DMS 273 treated with DMSO at 0.1 percent for 48 hours (cell line): ENCODE measurements at regions not wholly inside any gene's neighbourhood (a gene's known extent, or its start where the extent isn't known, plus 50 kb on each side); places are given as distances from the start of the nearest gene placed in this dataset.
A peak's percentile ranks its signal among the peaks of the same experiment; 100 is the strongest.
"Not testable (repeated sequence)": the region's sequence is repeated elsewhere in the genome, so short reads cannot be mapped to it uniquely, and the experiment has no call there.

Experiments used
- DNase-seq: peaks from one replicate; lab custom pipeline; 2025; lab: John Stamatoyannopoulos, UW

DNA sequence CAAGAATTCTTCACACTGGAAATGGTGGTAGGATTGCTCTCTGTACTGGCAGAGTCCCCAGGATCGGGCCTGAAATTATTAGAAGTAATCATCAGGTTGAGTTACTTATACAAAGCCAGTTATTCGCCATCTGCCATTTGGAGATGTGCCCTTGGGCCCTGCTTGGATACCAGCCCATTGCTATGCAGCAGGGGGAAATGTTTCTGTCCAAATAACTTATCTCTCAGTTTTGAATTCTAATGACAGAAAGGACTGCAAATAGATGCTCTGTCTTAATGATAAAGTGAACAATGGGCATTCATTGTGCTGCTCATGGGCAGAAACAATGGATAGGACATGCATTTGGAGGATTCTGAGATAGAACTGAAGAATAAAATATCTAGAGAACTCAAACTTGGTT, 139.1 kb upstream of the PELI2 start:
- peak; percentile 68 for DNase-seq

- DNase-seq = no peak
Measured at GRCh38 chr14:55979781-55980180, 138.4 kb upstream of the PELI2 start.

GRCh38 chr14:55980970-55981369, 137.2 kb upstream of the PELI2 start:
- DNase-seq = no peak

- no peak for DNase-seq
Measured at GRCh38 chr14:55986069-55986468, 132.1 kb upstream of the PELI2 start.

DNA sequence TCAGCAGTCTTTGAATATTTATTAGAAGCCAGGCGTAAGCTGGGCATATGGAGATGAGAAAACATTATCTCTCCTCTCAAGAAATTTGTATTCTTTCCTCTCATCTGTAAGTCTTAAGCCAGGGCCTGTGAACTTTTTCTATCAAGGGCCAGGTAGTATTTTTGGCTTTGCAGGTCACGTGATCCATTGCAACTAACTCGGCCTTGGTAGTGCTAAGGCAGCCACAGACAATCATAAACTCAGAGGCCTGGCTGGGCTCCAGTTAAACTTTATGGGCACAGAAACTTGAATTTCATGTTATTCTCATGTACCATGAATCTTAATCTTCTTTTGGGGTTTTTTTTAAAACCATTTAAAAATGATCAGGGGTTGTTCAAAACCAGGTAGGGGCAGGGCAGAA, 117.4 kb upstream of the PELI2 start:
- no peak for DNase-seq

GRCh38 chr14:56002342-56002741, 115.9 kb upstream of the PELI2 start:
- DNase-seq = no peak

DNA sequence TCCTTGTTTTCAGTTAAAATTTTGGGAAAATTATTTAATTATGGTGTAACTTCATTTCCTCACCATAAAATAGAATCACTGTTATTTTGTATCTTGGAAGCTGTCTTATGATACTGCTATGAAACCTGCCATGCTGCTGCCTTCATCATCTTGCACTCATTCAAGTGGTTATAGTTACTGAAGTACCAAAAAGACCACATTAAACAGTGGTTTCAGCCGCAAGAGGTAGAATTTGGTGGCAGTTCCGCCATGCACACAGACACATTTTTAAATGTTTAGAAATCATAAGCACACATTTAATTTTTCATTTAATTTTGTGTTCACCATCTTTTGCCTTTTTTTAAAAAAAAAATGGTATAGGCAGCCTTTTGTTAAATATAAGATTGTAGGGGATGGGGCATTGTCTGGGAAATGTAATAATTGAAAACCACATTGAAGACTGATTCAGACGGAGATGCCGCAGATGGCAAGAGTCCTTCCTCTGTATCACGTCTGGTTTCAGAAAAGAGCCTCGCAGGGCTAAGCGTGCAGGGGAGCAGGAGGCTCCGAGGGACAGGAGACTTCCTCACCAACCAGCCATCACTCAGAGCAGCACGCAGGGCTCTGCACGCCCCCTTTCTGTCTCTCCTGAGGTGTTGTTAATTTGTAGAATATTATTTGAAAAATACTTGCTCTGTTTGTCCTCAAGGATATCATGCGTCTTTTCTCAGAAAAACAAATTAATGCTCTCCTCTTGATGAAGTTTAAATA, 115.2 kb upstream of the PELI2 start:
- no peak for DNase-seq

DNA sequence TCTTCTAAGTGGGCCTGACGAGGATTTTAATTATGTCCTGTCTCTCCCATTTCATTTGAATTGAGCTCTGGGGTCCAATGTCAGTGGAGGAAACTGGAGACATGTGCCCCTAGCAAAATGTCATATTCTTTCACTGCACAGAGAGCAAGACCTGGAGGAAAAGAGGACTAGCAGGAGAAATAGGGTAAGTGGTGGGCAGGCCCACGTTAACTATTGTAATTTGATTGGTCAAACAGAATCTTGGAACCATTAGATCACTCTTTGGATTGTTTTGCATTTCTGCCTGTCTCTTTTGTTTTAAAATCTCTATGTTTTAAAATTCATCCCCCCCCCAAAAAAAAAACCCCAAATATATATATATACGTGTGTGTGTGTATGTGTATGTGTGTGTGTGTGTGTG, 113.9 kb upstream of the PELI2 start:
- no peak for DNase-seq

GRCh38 chr14:56004786-56005185, 113.4 kb upstream of the PELI2 start:
- DNase-seq = no peak

DNA sequence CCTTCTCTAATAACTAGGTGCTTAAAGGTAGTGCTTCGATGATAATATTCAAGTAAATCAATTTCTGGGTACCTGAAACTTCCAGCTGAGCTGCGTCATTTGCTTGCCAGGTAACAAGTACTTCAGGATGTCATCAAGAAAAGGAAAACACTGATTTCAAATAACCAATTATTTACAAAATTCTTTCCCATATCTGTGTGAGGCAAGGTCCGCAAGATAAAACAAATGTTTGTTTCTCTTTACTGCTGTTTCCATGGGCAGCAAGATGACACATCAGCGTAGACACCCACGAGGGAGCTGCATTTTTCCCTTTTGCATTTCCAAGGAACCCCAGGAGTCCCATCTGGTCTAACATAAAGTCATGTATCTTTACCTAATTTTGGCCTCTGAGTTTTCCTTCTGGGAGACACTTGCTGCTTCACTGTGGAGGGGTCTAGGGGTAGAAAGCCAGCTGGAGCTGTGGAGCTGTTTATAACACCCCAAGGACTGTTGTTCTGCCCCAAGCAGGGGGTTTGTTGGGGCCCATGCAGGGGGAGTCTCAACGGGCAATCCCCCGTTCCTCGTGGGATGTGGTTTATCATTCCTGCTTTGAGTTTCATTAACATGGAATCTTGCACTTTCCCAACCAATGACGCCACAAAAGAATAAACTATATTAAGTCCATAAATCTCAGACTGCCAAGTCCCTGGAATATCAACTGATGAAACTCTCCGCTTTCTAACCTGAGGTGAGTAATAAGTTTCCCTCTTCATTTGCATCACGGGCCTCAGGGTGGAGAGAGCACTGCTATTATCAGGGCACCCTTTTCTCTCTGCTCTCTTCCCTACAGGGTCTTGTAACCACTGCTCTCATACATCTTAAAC, 112.8 kb upstream of the PELI2 start:
- no peak for DNase-seq

- not testable (repeated sequence) for DNase-seq
Measured at GRCh38 chr14:56007491-56007890, 110.7 kb upstream of the PELI2 start.

DNA sequence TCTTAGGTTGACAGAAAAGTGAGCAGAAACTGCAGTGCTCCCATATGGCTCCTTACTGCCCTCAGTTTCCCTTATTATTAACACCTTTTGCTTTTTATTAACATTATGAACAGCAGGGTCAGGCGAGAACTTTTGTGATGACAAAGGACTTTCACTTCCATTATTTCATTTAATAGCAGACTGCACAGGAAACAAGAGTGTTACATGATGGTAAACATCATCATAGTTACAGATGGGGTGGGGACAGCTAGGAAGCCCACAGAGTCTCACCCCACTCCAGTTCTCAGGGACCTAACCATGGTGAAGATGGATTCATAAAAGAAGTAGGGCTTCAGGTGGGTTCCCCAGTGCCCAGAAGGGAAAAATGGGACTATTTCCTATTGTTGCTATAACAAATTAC, 110.1 kb upstream of the PELI2 start:
- DNase-seq = no peak

GRCh38 chr14:56008661-56009060, 109.5 kb upstream of the PELI2 start:
- not testable (repeated sequence) for DNase-seq

DNA sequence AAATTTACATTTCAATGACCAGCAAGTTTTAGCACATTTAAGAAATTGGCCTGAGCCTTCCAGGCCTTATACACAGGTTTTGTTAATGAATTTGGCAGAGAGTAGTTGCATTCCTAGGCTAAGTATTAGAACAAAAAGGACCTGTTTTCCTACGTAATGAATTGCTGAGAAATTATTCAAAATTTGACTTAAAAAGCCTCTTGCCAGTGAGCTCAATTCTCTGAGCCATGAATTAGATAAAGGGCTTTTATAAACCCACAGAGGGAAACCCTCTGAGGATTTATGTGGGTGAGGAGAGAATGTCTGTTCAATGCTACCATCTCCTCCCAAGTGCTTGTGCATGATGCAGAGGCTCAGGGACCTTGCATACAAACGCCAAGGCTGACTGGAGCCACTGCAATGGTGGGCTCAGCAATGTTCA, 94.5 kb upstream of the PELI2 start:
- no peak for DNase-seq

DNA sequence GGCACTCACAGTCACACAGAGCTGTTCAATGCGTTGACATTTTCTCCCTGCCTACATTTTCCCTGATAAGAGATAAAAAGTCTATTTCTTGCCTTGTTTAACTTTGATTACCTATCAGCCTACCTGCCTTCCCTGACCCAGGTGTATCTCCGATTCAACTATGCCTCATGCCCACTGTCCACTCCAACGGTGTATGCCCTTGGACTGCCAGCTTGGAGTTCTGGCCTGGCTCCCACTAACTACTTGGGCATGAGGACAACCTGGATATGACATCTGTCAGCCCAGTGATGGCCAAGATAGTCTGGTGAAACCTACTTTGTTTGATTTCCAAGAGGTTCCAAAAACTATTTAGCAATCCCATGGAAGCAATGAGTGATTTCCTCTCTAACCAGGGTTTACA, 93.0 kb upstream of the PELI2 start:
- DNase-seq = no peak

DNA sequence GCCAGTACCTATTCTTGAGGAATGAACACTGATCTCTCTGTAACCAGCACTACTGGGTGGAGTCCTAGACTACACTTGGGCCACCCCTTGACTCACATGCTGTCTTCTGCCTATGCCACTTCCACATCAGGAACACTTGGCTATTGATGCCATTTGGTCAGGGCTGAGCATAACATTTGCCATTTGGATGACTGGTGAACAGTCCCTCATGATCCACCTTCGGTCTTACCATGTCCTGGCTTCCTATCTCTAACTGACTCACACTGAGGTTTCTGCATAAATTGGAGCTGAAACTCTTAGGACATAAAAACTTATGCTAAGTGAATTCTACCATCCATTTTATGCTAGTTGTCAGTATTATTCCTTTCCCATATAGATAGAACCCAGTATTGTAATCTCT, 91.7 kb upstream of the PELI2 start:
- DNase-seq = no peak

GRCh38 chr14:56027421-56027820, 90.8 kb upstream of the PELI2 start:
- DNase-seq = no peak

- no peak for DNase-seq
Measured at GRCh38 chr14:56027916-56028712, 90.1 kb upstream of the PELI2 start.

- DNase-seq = no peak
Measured at GRCh38 chr14:56036353-56036752, 81.9 kb upstream of the PELI2 start.

DNA sequence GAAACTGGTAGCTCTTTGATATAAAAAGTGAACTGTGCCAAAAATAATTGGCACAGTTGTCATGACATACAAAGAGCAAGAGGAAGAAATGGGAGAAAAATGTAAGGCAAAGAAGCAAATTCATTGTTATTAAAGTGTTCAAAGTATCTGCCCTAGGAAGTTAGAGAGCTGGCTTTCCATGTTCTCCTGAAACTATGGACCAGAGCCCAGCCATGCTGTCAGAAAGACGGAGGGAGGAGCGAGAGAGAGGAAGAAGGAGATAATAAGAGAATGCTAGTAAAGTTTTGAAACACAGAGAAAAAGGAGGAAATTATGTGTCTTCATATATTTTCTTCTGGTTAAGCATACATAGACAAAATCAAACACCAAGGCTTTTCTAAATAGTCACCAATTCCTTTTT, 78.1 kb upstream of the PELI2 start:
- no peak for DNase-seq

- DNase-seq = no peak
Measured at GRCh38 chr14:56044196-56044595, 74.0 kb upstream of the PELI2 start.

DNA sequence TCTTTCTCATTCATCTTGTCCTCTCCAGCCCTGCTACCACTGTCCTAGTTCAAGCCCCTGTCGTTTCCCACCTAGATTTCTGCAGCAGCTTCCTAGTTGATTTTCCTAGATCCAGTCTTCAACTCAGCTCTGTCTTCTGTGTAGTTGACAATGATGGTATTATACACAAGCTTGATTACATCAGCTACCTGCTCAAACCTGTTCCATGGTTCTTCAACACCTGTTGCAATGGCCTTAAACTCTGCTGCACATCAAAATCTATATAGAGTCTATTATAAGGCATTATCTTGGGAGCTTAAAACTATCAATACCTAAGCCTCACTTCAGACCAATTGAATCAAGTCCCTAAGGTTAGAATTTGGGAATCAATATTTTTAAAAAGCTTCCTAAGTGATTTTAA, 71.7 kb upstream of the PELI2 start:
- no peak for DNase-seq

- no peak for DNase-seq
Measured at GRCh38 chr14:56046996-56047395, 71.2 kb upstream of the PELI2 start.
